HCT116 (cell line): ENCODE measurements at regions not wholly inside any gene's neighbourhood (a gene's known extent, or its start where the extent isn't known, plus 50 kb on each side); places are given as distances from the start of the nearest gene placed in this dataset.

Experiments used
- EZH2 ChIP-seq: fragments of 200-600 bp; sonication (generic); IDR thresholded peaks from 2 replicates; pipeline ENCODE4 v1.6.1; 2017; ENCODE audit warnings: antibody characterized with exemption, mixed run types
- TF ChIP-seq, protein P1 (sequence below), 3 experiments: fragments of 200-600 bp in 1 of 3; sonication (generic) in 1 of 3; IDR thresholded peaks in 2 of 3; conservative IDR thresholded peaks in 1 of 3; 2 replicates each; pipeline ENCODE4 v1.5.1; 2012 to 2017; ENCODE audit warnings: low read depth in 2 of 3, low read length in 2 of 3, antibody characterized with exemption in 1 of 3, borderline replicate concordance in 1 of 3, control low read depth in 1 of 3, mild to moderate bottlenecking in 1 of 3, mixed read lengths in 1 of 3, mixed run types in 1 of 3, moderate library complexity in 1 of 3; ENCODE audit not compliant: insufficient read depth in 1 of 3

DNA sequence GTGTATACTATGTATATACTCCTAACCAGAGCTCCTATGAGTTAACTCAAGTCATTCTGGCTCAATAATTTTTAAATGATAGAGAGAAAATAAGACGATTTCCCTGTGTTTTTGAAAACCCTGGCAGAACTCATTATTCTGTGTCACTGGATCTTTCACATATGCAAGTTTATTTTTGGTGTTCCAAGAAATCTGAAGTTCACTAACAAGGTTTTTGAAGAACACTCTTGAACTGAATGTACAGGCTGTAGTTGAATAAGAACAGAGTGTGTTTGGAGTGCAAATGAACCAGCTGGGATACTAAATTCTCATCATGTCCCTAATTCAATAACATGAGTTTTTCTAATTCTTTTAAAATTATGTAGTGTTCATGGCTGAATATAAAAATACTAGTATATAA lies 466.9 kb upstream of the SUCLG2 start:
- no peak for TF ChIP-seq EZH2
- TF ChIP-seq, protein P1, sequence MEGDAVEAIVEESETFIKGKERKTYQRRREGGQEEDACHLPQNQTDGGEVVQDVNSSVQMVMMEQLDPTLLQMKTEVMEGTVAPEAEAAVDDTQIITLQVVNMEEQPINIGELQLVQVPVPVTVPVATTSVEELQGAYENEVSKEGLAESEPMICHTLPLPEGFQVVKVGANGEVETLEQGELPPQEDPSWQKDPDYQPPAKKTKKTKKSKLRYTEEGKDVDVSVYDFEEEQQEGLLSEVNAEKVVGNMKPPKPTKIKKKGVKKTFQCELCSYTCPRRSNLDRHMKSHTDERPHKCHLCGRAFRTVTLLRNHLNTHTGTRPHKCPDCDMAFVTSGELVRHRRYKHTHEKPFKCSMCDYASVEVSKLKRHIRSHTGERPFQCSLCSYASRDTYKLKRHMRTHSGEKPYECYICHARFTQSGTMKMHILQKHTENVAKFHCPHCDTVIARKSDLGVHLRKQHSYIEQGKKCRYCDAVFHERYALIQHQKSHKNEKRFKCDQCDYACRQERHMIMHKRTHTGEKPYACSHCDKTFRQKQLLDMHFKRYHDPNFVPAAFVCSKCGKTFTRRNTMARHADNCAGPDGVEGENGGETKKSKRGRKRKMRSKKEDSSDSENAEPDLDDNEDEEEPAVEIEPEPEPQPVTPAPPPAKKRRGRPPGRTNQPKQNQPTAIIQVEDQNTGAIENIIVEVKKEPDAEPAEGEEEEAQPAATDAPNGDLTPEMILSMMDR (IDR thresholded peaks at IDR 0.05 in 2 of 3, conservative IDR thresholded peaks at IDR 0.05 in 1 of 3; ENCODE audit: borderline replicate concordance in 1 of 3, insufficient read depth in 1 of 3, low read depth in 2 of 3, low read length in 2 of 3), result no peak
